Stimulated activated CD8-positive, alpha-beta memory T cell treated with anti-CD3 and anti-CD28 coated beads, Interleukin-4, amount 100 ng/mL, for 24 hours (primary cell): ENCODE measurements at regions not wholly inside any gene's neighbourhood (a gene's known extent, or its start where the extent isn't known, plus 50 kb on each side); places are given as distances from the start of the nearest gene placed in this dataset.
A peak's percentile ranks its signal among the peaks of the same experiment; 100 is the strongest.
"Not testable (repeated sequence)": the region's sequence is repeated elsewhere in the genome, so short reads cannot be mapped to it uniquely, and the experiment has no call there.

ENCODE experiments used
- DNase-seq: peaks from one replicate; pipeline ENCODE4 v3.0.0-alpha.2; 2020; ENCODE audit warnings: low read depth

- DNase-seq: no peak
Observed at GRCh38 chr12:104906695-104907094, 51.4 kb downstream of the SLC41A2 start.

GRCh38 chr12:104905446-104905845, 52.6 kb downstream of the SLC41A2 start:
- DNase-seq: not testable (repeated sequence)

- DNase-seq: no peak
Observed at GRCh38 chr12:104903648-104904423, 54.3 kb downstream of the SLC41A2 start.

GRCh38 chr12:104902125-104902524, 56.0 kb downstream of the SLC41A2 start:
- DNase-seq: no peak

- DNase-seq: no peak
Observed at GRCh38 chr12:104896710-104897109, 61.4 kb downstream of the SLC41A2 start.

- no peak for DNase-seq
Observed at GRCh38 chr12:104896146-104896545, 61.9 kb downstream of the SLC41A2 start.

- DNase-seq: no peak
Observed at GRCh38 chr12:104895415-104895814, 62.7 kb downstream of the SLC41A2 start.

GRCh38 chr12:104890476-104891096, 67.5 kb downstream of the SLC41A2 start:
- DNase-seq: no peak

- DNase-seq: no peak
Observed at GRCh38 chr12:104889735-104890134, 68.4 kb downstream of the SLC41A2 start.

GRCh38 chr12:104888892-104889291, 69.2 kb downstream of the SLC41A2 start:
- no peak for DNase-seq

GRCh38 chr12:104888481-104888880, 69.6 kb downstream of the SLC41A2 start:
- no peak for DNase-seq

- no peak for DNase-seq
Observed at GRCh38 chr12:104887452-104887851, 70.6 kb downstream of the SLC41A2 start.

- DNase-seq: no peak
Observed at GRCh38 chr12:104886418-104887401, 71.4 kb downstream of the SLC41A2 start.

GRCh38 chr12:104878858-104879257, 79.2 kb downstream of the SLC41A2 start:
- not testable (repeated sequence) for DNase-seq

GRCh38 chr12:104877103-104877705, 80.9 kb downstream of the SLC41A2 start:
- DNase-seq: peak; percentile 7

- DNase-seq: no peak
Observed at GRCh38 chr12:104873374-104873773, 84.7 kb downstream of the SLC41A2 start.

GRCh38 chr12:104870797-104871196, 87.3 kb downstream of the SLC41A2 start:
- no peak for DNase-seq

- DNase-seq: no peak
Observed at GRCh38 chr12:104866291-104866690, 91.8 kb downstream of the SLC41A2 start.

GRCh38 chr12:104865080-104865479, 93.0 kb downstream of the SLC41A2 start:
- no peak for DNase-seq

GRCh38 chr12:104864668-104865067, 93.4 kb downstream of the SLC41A2 start:
- no peak for DNase-seq

GRCh38 chr12:104863296-104863948, 94.7 kb downstream of the SLC41A2 start:
- DNase-seq: no peak
